ENCODE measurements at regions not wholly inside any gene's neighbourhood (a gene's known extent, or its start where the extent isn't known, plus 50 kb on each side); places are given as distances from the start of the nearest gene placed in this dataset.

- ChIA-PET CTCF (no interaction called here), POLR2A (no interaction called here), RAD21 (ENCODE audit: low non-redundant PET in 1 of 2, low total read pairs in 2 of 2, uncharacterized antibody in 2 of 2, unreplicated experiment in 2 of 2) (no interaction called here)
- H2AFZ ChIP-seq (ENCODE audit: low read depth, low read length, poor library complexity, severe bottlenecking), result no peak overlapping the region
- ATAC-seq, result no peak
- BruUV-seq (replicated peaks), result no TSS peak
- H3K4me1 ChIP-seq (ENCODE audit: control insufficient read depth in 1 of 2, insufficient read depth in 2 of 2, low read length in 2 of 2), result no peaks in the 10 kb centered on the region
- no peaks in the 10 kb centered on the region for H3K79me2 ChIP-seq (ENCODE audit: insufficient read depth, low read length)
- no peaks in the 10 kb centered on the region for H3K27me3 ChIP-seq (ENCODE audit: insufficient read depth, low read length)
- no peak overlapping the region for H3K27ac ChIP-seq (ENCODE audit: low read depth, low read length)
- H3K9ac ChIP-seq (ENCODE audit: low read length), result no peak overlapping the region
- H3K9me3 ChIP-seq (ENCODE audit: control insufficient read depth in 1 of 2, insufficient read depth in 1 of 2, low read depth in 1 of 2, low read length in 2 of 2), result peaks cover 0 to 5% of the 10 kb centered on the region in 2 experiments; a peak in 1 of 4 replicates
- no peaks in the 10 kb centered on the region for H4K20me1 ChIP-seq (ENCODE audit: insufficient read depth)
- H3K4me2 ChIP-seq (ENCODE audit: low read length), result no peak overlapping the region
- TF ChIP-seq SP1 (IDR thresholded peaks at IDR 0.05; ENCODE audit: low read depth) (no peak), JUND (IDR thresholded peaks at IDR 0.05) (no peak), ZBTB33 (IDR thresholded peaks at IDR 0.05; ENCODE audit: extremely low read depth, insufficient replicate concordance, low read length) (no peak), EZH2 (IDR thresholded peaks at IDR 0.05) (no peak), CBX3 (IDR thresholded peaks at IDR 0.05; ENCODE audit: low read depth) (no peak), CEBPB (IDR thresholded peaks at IDR 0.05; ENCODE audit: low read depth) (no peak), YY1 (IDR thresholded peaks at IDR 0.05; ENCODE audit: extremely low read depth, insufficient replicate concordance, low read depth, low read length) (no peak), POLR2A (IDR thresholded peaks at IDR 0.05; ENCODE audit: borderline replicate concordance, extremely low read depth, insufficient read depth, insufficient read length) (no peak), ATF3 (IDR thresholded peaks at IDR 0.05) (no peak), FOSL1 (IDR thresholded peaks at IDR 0.05; ENCODE audit: low read depth) (no peak), EZH2phosphoT487 (IDR thresholded peaks at IDR 0.05; ENCODE audit: borderline replicate concordance) (no peak), TCF7L2 (IDR thresholded peaks at IDR 0.05; ENCODE audit: borderline replicate concordance, extremely low read depth, insufficient read depth, insufficient read length) (no peak), SRF (IDR thresholded peaks at IDR 0.05; ENCODE audit: low read depth) (no peak), ELF1 (IDR thresholded peaks at IDR 0.05; ENCODE audit: borderline replicate concordance, low read depth) (no peak), REST (IDR thresholded peaks at IDR 0.05; ENCODE audit: low read depth) (no peak), MAX (IDR thresholded peaks at IDR 0.05) (no peak), POLR2AphosphoS5 (IDR thresholded peaks at IDR 0.05; ENCODE audit: low read depth, low read length) (no peak), EGR1 (IDR thresholded peaks at IDR 0.05; ENCODE audit: low read depth) (no peak), ZFX (IDR thresholded peaks at IDR 0.05) (no peak)
- no peak overlapping the region for H3K4me3 ChIP-seq (replicated peaks in 1 of 2; ENCODE audit: low read depth in 1 of 2, low read length in 2 of 2)
- intact Hi-C loops (cut with micrococcal nuclease), result no loop called here
- no peak for DNase-seq (ENCODE audit: low read depth, low spot score)
- H3K9me2 ChIP-seq (ENCODE audit: insufficient read depth), result no peaks in the 10 kb centered on the region
- no peaks in the 10 kb centered on the region for H3K36me3 ChIP-seq (ENCODE audit: control insufficient read depth in 1 of 2, insufficient read depth in 2 of 2, low read length in 2 of 2)
Measured at GRCh38 chr16:14337303-14338191, 266.4 kb downstream of the MRTFB start.
